ENCODE measurements at regions not wholly inside any gene's neighbourhood (a gene's known extent, or its start where the extent isn't known, plus 50 kb on each side); places are given as distances from the start of the nearest gene placed in this dataset.

- TF ChIP-seq EP300 (IDR thresholded peaks at IDR 0.05) (no peak), POLR2A (IDR thresholded peaks at IDR 0.05) (no peak), CTCF (IDR thresholded peaks at IDR 0.05) (no peak)
These were observed 122.6 kb downstream of the CNTN3 start for GRCh38 chr3:74491874-74492273.

Measured in tibial nerve (tissue), 4 donors.